Anterior cingulate cortex (tissue), 58 donors: ENCODE measurements at regions not wholly inside any gene's neighbourhood (a gene's known extent, or its start where the extent isn't known, plus 50 kb on each side); places are given as distances from the start of the nearest gene placed in this dataset.

ENCODE experiments used
- DNase-seq, 58 donors: peaks; one replicate each; lab custom pipeline; 2025; lab: John Stamatoyannopoulos, UW

GRCh38 chr10:88081457-88082054, 218.1 kb downstream of the PTEN start:
- no peak for DNase-seq

DNA sequence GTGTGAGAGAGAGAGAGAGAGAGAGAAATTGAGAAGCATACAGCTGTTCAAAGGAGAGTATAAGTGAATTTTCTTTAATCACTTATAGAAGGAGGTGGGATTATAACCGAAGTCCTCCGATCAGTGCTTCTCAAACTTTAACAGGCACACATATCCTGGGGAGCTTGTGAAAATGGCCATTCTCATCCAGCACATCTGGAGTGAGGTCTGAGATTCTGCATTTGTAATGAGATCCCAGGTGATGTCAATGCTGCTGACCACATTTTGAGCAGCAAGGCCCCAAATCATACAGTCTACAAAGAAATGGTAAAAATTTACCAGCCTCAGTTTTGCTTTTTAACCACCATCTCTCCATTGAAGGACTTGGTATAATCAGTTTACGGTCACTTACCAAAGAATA, 219.0 kb downstream of the PTEN start:
- no peak for DNase-seq

DNA sequence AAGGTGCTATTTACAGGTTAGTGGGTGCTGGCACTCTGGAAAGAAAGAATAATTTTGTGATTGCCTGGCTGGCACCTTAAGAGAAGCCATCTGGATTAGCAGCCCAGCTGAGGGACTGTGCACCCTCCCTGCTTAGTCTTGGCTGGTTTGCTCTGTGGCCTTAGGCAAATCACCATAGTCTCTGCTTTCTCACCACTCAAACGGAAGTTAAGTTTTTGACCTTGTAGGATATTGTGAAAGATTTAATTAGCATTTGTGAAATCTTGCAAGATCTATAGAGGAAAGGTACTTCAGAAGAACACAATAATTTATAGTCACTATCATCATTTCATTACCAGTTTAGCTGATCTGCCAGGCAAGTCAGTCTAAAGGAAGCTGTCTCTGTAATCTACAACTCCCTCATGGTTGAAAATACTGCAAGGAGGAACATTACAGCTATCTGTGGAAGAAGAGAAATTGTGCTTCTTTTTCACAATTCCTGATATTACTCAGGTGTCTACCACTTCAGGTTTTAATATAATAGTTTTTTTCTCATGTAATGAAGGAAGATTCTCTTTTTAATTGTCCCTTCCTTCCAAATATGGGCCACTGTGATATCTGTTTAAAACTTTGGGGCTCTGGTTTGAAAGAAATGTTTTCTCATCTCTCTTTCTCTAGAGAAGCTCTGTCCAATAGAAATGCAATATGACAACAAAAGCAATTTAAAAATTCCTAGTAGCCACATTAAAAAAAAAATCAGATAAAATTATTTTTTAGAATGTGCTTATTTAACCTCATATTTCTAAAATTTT, 219.6 kb downstream of the PTEN start:
- no peak for DNase-seq

GRCh38 chr10:88083597-88083989, 220.2 kb downstream of the PTEN start:
- DNase-seq: no peak

GRCh38 chr10:88086187-88086960, 222.9 kb downstream of the PTEN start:
- DNase-seq: no peak

GRCh38 chr10:88088441-88089340, 225.3 kb downstream of the PTEN start:
- no peak for DNase-seq

GRCh38 chr10:88089498-88089897, 226.1 kb downstream of the PTEN start:
- DNase-seq: no peak

DNA sequence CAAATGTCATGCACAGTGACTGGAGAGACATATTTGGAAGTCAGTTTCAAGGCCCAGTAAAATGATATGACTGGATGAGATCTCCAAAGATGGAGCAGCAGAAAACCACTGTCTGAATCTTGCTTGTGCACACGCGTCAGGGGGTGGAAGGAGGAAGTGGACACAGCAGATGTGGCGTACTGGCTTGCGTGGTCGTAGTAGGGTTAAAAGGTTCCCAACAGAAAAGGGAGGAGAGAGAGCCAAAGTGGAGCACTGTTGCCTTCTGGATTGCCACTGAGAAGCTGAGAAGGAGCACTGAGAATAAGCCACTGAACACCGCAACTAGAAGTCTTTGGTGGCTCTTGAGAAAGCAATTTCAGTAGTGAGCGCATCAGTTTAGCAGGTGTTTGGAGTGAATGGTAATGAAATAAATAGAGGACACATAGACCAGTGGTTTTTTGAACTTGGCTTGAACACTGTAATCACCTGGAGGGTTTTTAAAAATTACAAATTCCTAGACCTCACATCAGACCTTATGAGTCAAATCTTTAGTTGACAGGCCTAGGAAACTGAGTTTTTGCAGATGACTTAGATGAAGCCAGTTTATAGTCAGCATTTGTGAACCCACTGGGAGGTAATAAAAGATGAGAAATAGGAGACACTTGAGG, 227.3 kb downstream of the PTEN start:
- no peak for DNase-seq

DNA sequence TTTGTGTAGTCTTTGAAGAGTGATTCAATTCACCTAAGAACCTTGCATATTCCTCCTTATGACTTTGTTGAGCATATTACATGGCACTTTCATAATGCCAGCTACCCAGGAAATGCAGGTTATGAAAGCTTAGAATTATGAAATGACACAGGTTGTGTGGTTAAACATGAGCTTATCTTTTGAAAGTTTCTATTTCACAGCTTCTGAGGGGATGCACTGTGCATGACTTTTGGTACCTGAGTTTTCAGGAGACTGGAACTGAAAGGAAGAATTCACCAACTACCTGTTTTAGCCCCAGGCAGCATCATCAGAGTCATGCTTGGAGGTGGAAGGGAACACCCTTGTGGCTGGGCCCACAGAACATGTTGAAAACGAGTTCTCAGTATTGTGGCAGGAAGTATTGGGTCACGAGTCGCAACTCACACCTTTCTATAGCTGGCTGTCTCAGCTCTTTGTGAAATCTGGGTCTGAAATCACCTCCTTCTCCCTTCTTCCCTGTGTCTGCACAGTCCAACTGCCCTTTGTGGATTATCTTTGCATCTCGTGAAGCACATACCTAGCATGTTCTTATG, 228.2 kb downstream of the PTEN start:
- DNase-seq: no peak

DNA sequence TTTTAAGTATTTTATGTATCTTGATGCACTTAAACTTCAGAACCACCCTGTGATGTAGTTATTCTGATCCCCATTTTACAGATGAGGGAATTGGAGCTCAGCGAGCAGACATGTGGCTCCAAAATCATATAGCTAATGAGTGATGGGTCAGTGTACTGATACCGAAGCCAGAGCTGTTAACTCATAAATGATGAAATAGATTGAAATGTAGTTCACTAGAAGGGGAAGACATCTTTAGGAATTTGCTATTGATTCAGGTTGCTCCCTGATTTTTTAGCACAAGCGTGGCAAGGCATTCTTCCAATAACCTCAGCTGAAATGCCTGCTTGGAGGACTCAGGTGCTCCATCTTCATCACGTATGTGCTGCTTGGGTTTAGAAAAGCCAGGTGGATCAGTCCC, 228.8 kb downstream of the PTEN start:
- no peak for DNase-seq

- DNase-seq: no peak
These were observed 229.5 kb downstream of the PTEN start for GRCh38 chr10:88092973-88093372.

GRCh38 chr10:88094795-88095194, 231.4 kb downstream of the PTEN start:
- DNase-seq: no peak

- DNase-seq: no peak
These were observed 231.8 kb downstream of the PTEN start for GRCh38 chr10:88095223-88095721.

GRCh38 chr10:88095778-88096431, 232.5 kb downstream of the PTEN start:
- no peak for DNase-seq

DNA sequence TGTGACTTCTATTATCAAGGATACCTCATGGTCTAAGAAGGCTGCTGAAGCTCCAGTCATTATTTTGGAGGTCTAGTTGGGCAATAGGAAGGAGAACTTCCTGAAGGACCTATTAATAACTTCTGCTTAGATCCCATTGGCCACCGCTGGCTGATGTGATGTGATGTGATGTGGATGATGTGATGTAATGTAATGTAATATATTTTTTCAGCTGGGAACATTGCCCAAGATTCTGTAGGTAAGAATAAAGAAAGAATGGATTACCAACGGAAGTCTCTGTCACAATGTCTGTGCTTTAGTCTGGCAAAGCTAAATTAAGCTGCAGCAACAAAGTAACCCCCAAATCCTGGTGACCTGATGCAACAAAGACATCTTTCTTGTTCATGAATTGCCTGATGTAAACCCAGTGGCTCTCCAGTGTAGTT, 233.7 kb downstream of the PTEN start:
- no peak for DNase-seq

DNA sequence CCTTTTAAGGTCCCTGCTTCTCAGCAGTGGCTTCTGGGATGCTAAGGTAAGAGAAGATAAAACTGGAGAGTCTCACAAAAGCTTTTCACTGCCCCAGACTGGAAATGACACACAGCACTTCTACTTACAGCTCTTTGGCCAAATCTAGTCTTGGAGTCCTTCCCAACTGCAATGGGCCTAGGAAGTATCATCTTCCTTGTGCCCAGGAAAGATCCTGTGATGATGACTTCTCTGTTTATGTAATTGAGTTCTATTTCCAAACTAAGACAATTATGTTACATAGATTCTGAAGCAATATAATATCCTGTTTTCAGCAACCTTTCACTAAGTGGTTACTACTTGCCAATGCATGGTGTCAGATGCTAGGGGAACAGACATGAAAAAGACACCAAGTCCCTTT, 234.1 kb downstream of the PTEN start:
- DNase-seq: no peak

- DNase-seq: no peak
These were observed 236.9 kb downstream of the PTEN start for GRCh38 chr10:88100281-88100680.

DNA sequence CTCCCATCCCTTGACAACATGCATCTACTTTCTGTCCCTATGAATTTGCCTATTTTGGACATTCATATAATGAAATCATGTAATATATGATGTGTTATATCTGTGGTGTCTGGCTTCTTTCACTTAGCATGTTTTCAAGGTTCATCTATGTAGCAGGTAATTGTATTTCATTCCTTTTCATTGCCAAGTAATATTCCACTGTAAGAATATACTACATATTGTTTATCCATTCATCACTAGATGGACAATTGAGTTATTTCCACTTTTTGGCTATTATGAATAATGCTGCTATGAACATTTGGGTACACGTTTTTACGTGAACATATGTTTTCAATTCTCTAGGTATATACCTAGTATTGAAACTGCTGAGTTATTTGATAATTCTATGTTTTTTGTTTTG, 238.2 kb downstream of the PTEN start:
- no peak for DNase-seq

- DNase-seq: no peak
These were observed 240.2 kb downstream of the PTEN start for GRCh38 chr10:88103576-88103975.
